PC-3 (cell line): ENCODE measurements at regions not wholly inside any gene's neighbourhood (a gene's known extent, or its start where the extent isn't known, plus 50 kb on each side); places are given as distances from the start of the nearest gene placed in this dataset.

ENCODE experiments used
- EZH2 ChIP-seq: fragments of 300-600 bp; sonication (generic); IDR thresholded peaks from one replicate; pipeline ENCODE4 v1.6.1; 2017; ENCODE audit warnings: antibody characterized with exemption, mild to moderate bottlenecking, low read length; ENCODE audit not compliant: unreplicated experiment
- TF ChIP-seq, protein P1 (sequence below): fragments of 300-600 bp; sonication (generic); conservative IDR thresholded peaks from 2 replicates; pipeline ENCODE4 v1.5.1; 2017; ENCODE audit warnings: antibody characterized with exemption, low read depth, mild to moderate bottlenecking, low read length

DNA sequence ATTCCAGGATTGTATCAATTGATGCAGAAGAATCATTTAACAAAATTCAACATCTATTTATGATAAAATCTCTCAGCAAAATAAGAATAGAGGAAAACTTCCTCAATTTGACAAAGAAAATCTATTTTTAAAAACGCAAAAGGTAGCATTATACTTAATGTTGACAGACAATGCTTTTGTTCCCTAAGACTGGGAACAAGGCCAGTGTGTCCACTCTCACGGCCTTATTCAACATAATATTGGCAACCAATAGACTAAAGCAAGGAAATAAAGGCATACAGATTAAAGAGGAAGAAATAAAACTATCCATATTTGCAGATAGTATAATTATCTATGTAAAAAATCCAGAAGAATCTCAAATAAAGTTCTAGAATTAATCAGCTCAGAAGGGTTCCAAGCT is 472.4 kb upstream of the ID2 start:
- TF ChIP-seq, protein P1, sequence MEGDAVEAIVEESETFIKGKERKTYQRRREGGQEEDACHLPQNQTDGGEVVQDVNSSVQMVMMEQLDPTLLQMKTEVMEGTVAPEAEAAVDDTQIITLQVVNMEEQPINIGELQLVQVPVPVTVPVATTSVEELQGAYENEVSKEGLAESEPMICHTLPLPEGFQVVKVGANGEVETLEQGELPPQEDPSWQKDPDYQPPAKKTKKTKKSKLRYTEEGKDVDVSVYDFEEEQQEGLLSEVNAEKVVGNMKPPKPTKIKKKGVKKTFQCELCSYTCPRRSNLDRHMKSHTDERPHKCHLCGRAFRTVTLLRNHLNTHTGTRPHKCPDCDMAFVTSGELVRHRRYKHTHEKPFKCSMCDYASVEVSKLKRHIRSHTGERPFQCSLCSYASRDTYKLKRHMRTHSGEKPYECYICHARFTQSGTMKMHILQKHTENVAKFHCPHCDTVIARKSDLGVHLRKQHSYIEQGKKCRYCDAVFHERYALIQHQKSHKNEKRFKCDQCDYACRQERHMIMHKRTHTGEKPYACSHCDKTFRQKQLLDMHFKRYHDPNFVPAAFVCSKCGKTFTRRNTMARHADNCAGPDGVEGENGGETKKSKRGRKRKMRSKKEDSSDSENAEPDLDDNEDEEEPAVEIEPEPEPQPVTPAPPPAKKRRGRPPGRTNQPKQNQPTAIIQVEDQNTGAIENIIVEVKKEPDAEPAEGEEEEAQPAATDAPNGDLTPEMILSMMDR = no peak
- TF ChIP-seq EZH2 = no peak
